Suprapubic skin (tissue), 3 donors: ENCODE measurements at regions not wholly inside any gene's neighbourhood (a gene's known extent, or its start where the extent isn't known, plus 50 kb on each side); places are given as distances from the start of the nearest gene placed in this dataset.

ENCODE experiments used
- POLR2A ChIP-seq, 2 donors: fragments of 450-650 bp; IDR thresholded peaks; one replicate each; pipeline ENCODE4 v1.6.1; 2017; ENCODE audit warnings: antibody characterized with exemption in 2 of 2, mild to moderate bottlenecking in 2 of 2, moderate library complexity in 2 of 2
- TF ChIP-seq, protein P1 (sequence below), 2 donors: fragments of 200-600 bp in 1 of 2; fragments of 450-650 bp in 1 of 2; sonication (generic) in 1 of 2; IDR thresholded peaks; one replicate each; pipeline ENCODE4 v1.5.1; 2016 to 2019; ENCODE audit warnings: antibody characterized with exemption in 2 of 2, mild to moderate bottlenecking in 1 of 2, moderate library complexity in 1 of 2

DNA sequence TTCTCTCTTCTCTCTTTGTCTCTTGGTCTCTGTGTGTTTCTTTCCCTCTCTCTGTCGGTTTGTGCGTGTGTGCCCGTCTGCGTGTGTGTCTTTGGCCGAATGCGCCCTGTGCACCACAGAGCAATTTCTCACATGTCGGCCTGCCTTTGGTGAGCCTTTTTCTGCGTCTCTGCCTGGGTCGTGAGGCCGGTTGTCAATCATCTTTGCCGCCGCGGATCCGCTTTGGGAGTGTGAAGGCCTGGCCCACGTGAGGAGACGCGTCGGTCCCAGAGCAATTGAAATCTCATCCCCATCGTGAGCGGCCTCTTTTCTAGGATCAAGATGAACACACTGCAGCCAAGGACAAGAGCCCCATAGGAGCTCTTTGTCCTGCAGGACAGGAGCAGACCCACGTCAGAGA lies 580.7 kb upstream of the ZNF337 start:
- TF ChIP-seq, protein P1, sequence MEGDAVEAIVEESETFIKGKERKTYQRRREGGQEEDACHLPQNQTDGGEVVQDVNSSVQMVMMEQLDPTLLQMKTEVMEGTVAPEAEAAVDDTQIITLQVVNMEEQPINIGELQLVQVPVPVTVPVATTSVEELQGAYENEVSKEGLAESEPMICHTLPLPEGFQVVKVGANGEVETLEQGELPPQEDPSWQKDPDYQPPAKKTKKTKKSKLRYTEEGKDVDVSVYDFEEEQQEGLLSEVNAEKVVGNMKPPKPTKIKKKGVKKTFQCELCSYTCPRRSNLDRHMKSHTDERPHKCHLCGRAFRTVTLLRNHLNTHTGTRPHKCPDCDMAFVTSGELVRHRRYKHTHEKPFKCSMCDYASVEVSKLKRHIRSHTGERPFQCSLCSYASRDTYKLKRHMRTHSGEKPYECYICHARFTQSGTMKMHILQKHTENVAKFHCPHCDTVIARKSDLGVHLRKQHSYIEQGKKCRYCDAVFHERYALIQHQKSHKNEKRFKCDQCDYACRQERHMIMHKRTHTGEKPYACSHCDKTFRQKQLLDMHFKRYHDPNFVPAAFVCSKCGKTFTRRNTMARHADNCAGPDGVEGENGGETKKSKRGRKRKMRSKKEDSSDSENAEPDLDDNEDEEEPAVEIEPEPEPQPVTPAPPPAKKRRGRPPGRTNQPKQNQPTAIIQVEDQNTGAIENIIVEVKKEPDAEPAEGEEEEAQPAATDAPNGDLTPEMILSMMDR (IDR thresholded peaks at IDR 0.05): no peak
- TF ChIP-seq POLR2A (IDR thresholded peaks at IDR 0.05): no peak
